SIG-M5 treated with dmso at 0.1 percent for 504 hours (cell line): ENCODE measurements at regions not wholly inside any gene's neighbourhood (a gene's known extent, or its start where the extent isn't known, plus 50 kb on each side); places are given as distances from the start of the nearest gene placed in this dataset.
"Not testable (repeated sequence)": the region's sequence is repeated elsewhere in the genome, so short reads cannot be mapped to it uniquely, and the experiment has no call there.

Source experiments
- DNase-seq: peaks from one replicate; lab custom pipeline; 2025; ENCODE audit not compliant: unreplicated experiment; lab: John Stamatoyannopoulos, UW

- DNase-seq = no peak
Measured at GRCh38 chr4:170849969-170850368, 760.2 kb upstream of the AADAT start.

GRCh38 chr4:170827562-170828274, 738.0 kb upstream of the AADAT start:
- no peak for DNase-seq

- no peak for DNase-seq
Measured at GRCh38 chr4:170818786-170819185, 729.0 kb upstream of the AADAT start.

- no peak for DNase-seq
Measured at GRCh38 chr4:170805352-170805751, 715.6 kb upstream of the AADAT start.

- DNase-seq = no peak
Measured at GRCh38 chr4:170804930-170805329, 715.2 kb upstream of the AADAT start.

GRCh38 chr4:170803492-170803891, 713.7 kb upstream of the AADAT start:
- no peak for DNase-seq

DNA sequence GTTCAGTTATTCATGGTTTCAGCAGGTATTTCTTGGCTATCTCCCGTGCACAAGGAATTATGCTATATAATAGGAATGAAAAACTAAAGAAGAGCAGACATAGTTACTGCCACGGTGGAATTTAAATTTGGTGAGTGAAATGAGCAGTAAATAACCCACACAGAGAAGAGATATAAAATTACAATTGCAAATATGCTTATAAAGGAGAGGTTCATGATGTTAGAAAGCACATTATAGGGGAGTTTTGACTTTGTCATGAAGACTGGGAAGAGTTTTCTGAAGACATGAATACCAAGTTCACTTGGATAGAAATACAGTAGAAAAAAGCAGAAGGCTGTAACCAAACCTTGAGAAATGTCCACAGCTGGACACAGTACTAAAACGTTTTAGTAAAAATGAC, 712.0 kb upstream of the AADAT start:
- DNase-seq = no peak

DNA sequence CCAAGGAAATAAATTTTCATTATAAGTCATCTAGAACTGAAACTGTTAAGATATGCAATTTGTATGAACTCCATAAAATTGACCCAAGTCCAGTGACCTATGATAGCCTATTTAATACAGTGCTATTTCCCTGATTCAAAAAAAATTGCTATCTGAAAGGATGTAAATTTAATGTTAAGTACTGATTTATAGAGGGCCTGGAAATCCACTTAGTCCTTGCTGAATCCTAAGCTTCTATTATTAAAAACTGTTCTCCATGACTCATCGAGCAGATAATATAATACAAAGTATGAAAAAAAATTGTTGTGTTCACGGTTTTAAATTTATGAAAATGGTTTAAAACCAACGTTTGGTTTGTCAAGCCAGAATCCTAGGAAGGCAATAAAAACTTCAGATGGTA, 704.8 kb upstream of the AADAT start:
- no peak for DNase-seq

GRCh38 chr4:170788540-170789051, 698.8 kb upstream of the AADAT start:
- not testable (repeated sequence) for DNase-seq

GRCh38 chr4:170777663-170778062, 687.9 kb upstream of the AADAT start:
- no peak for DNase-seq

- DNase-seq = no peak
Measured at GRCh38 chr4:170776983-170777382, 687.2 kb upstream of the AADAT start.

DNA sequence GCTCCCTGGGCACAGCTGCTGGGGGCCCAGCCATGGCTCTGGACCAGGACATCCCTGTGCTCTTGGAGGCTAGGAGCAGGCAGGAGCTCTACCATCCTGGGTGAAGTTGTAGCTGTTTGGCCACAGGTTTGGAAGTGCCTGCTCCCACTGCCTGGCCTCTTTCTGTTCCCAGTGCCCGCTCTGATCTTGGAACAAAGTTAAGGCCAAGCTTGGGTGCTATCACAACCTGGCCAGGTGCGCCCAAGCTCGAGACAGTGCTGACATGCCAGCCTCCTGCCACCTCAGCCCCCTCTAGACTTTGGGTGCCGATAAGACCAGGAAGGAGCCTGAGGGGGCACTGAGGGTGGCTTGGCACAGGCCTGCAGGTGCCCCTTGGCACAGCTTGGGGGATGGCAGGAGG, 686.1 kb upstream of the AADAT start:
- DNase-seq = no peak

GRCh38 chr4:170773709-170774273, 684.0 kb upstream of the AADAT start:
- DNase-seq = no peak

DNA sequence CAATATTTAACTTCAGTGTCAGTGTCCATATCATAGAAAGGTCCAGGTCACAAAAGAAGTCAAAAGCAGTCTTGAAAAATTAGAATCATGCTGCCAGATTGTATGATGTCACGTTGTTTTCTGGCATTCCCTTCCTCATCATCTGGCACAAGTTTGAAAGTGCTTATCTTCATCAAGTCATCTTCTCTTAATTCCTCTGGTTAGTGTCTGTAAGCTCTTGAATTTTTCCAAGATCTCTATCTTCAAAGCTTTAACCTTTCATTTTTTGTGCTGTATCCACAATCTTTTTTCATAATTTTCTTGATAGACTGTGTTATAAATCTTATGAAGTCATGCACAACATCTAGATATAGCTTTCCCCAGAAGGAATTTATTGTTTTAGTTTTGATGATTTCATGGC, 682.7 kb upstream of the AADAT start:
- DNase-seq = no peak

DNA sequence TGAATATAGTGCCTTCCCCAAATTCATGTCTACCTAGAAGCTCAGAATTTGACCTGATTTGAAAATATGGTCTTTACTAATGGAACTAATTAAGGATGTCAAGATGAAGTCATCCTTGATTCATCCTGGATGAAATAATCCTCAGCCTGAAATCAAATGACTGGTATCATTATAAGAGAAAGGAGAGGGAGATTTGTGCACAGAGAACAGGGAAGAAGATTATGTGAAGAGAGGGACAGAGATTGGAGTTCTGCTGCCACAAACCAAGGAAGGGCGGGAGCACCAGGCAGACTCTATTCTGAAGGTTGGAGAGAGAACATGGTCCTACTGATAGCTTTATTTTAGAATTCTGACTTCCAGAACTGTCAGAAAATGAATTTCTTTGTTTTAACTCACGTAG, 680.9 kb upstream of the AADAT start:
- no peak for DNase-seq

DNA sequence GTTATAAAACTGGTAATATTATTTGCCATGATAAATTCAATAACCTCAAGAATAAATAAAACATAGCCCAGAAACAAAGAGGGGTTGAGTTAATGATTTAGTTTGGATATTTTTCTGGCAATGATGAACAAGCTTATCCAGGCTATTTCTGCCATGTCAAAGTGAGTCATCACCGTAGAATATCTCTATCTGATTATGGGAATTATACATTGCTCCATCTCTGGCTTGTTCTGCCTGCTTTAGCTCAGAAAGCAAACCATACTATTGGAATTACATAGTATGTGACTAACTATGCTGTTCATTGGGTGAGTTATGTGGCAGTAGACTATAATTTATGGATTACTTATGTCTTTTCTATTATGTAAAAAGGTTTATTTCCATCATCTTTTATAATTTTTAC, 680.1 kb upstream of the AADAT start:
- DNase-seq = no peak

GRCh38 chr4:170758988-170759387, 669.2 kb upstream of the AADAT start:
- DNase-seq = no peak

GRCh38 chr4:170750519-170750918, 660.8 kb upstream of the AADAT start:
- DNase-seq = no peak

DNA sequence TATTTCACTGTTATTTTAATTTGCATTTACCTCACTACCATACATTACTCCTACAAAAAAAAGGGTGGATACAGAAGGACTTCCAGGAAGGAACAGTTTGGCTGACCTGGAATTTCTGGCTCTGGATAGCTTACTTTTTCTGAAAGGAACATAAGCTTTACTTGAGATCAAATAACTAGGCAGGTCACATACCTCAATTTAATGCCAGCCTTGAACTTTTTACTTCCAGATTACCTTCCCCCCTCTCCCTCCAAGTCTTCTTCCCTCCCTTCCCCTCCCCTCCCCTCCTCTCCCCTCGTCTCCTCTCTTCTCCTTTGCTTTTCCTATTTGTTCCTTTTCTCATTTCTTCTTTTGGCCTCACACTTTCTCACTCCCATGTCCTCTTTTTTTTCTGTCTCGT, 659.2 kb upstream of the AADAT start:
- DNase-seq = no peak

DNA sequence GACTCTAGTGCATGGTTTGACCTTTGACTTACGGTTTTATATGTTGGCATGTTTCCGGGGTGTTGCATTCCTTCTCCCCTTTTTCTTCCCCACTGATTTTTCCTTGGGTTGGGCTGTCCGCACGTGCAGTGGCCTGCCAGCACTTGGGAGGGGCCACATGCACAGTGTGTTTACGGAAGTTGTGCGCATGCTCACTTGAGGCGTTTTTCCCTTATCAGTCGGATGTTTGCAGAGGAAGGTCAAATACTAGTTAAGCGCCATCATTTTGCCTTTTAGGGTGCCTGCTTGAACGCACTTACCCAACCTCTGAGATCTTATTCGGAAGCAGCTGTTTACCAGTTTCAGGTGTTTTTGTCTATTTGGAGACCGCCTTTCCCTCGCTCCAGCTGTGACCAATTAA, 653.9 kb upstream of the AADAT start:
- no peak for DNase-seq

DNA sequence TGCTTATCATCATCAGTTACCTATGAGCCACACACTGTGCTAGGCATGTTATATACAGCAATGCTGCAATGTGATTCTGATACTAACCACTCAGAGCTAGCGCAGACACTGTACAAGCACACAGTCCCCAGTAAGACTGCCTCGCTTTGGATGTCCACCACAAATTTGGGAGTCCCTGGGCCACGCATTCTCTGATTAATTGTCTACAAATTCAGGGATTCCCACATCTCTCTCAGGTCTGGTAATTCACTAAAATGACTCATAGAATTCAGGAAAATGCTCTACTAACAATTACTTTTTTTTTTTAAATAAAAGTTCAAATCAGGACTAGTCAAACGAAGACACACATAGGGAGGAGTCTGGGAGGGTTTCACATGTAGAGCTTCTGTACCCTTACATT, 652.1 kb upstream of the AADAT start:
- DNase-seq = no peak

DNA sequence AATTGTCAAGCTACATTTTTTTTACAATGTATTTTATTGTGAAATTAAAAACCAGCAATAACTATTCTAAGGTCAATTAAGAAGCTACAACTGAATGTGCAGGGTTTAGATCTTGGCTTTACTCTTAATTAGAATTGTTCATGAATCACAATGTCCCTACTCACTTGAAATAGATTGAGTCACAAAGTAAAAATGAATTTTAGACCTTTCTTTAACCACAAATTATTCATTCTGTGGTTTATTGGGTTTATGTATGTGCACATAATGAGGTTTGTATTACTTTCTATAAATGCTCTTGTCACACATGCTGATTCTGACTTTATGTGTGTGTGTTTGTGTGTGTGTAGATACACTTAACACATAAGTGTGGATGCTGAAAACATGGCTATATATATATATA, 647.0 kb upstream of the AADAT start:
- DNase-seq = no peak

DNA sequence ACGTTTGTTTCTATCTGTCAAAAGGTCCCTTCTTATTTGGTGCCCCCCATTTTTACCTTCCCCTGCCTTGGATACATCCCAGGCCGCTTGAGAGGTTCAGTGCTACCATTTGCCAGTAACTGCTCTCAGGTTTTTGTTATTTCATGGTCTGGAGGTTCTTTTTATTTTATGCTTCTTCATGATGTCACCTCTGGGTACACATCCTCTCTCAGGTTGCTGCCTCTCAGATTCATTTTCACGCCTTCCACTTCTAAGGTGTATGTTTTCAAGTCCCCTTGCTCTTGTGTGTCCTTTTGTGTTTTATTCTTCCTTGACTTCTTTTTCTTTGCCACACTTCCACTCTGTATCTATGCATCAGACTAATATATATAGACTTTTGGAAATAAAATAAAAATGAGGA, 640.1 kb upstream of the AADAT start:
- no peak for DNase-seq
